Keratinocyte (primary cell): ENCODE measurements at regions not wholly inside any gene's neighbourhood (a gene's known extent, or its start where the extent isn't known, plus 50 kb on each side); places are given as distances from the start of the nearest gene placed in this dataset.
"Not testable (repeated sequence)": the region's sequence is repeated elsewhere in the genome, so short reads cannot be mapped to it uniquely, and the experiment has no call there.

ENCODE experiments used
- DNase-seq: peaks from one replicate; pipeline ENCODE4 v3.0.0-alpha.2; 2011; ENCODE audit warnings: low read depth, missing footprints, low spot score
- FAIRE-seq: peaks from 2 replicates; lab custom pipeline; 2011; peaks lifted over from hg19 to GRCh38; lab: Jason Lieb, UNC
- H2AFZ ChIP-seq: 2 replicates; pipeline ENCODE4 v1.6.0; 2012; ENCODE audit warnings: low read length, control low read depth, inconsistent platforms; ENCODE audit not compliant: control insufficient read depth
- H3K27ac ChIP-seq: 2 replicates; pipeline ENCODE4 v1.5.1; 2011; ENCODE audit warnings: low read length; ENCODE audit not compliant: control insufficient read depth, insufficient read depth
- H3K27me3 ChIP-seq: 3 replicates; pipeline ENCODE4 v1.6.0; 2011; ENCODE audit warnings: low read length; ENCODE audit not compliant: control insufficient read depth, insufficient read depth; ENCODE audit errors: extremely low read depth
- H3K36me3 ChIP-seq, 2 experiments: 2 replicates in 1 of 2; 3 replicates in 1 of 2; pipeline ENCODE4 v1.5.1; 2011; ENCODE audit warnings: low read length in 2 of 2, mild to moderate bottlenecking in 1 of 2; ENCODE audit not compliant: control insufficient read depth in 2 of 2, insufficient read depth in 2 of 2; ENCODE audit errors: extremely low read depth in 1 of 2
- H3K4me1 ChIP-seq: 3 replicates; pipeline ENCODE4 v1.5.1; 2011; ENCODE audit warnings: low read length; ENCODE audit not compliant: control insufficient read depth, insufficient read depth; ENCODE audit errors: extremely low read depth
- H3K4me2 ChIP-seq: 3 replicates; pipeline ENCODE4 v1.6.0; 2011; ENCODE audit warnings: low read depth, low read length; ENCODE audit not compliant: control insufficient read depth, insufficient read depth; ENCODE audit errors: extremely low read depth
- H3K4me3 ChIP-seq, 3 experiments: fragments of 200-600 bp in 1 of 3; sonication (generic) in 1 of 3; 2 replicates in 2 of 3; 3 replicates in 1 of 3; pipeline ENCODE4 v1.5.1; 2011 to 2016; ENCODE audit warnings: low read length in 3 of 3, mild to moderate bottlenecking in 3 of 3, control low read depth in 2 of 3, inconsistent platforms in 1 of 3, low read depth in 1 of 3, mixed read lengths in 1 of 3, mixed run types in 1 of 3, moderate library complexity in 1 of 3; ENCODE audit not compliant: control insufficient read depth in 2 of 3, insufficient read depth in 2 of 3; ENCODE audit errors: extremely low read depth in 1 of 3
- H3K79me2 ChIP-seq: 2 replicates; pipeline ENCODE4 v1.6.0; 2012; ENCODE audit warnings: low read length; ENCODE audit not compliant: control insufficient read depth, insufficient read depth
- H3K9ac ChIP-seq: 3 replicates; pipeline ENCODE4 v1.6.0; 2011; ENCODE audit warnings: low read length; ENCODE audit not compliant: control insufficient read depth, insufficient read depth; ENCODE audit errors: extremely low read depth
- H3K9me1 ChIP-seq: 3 replicates; pipeline ENCODE4 v1.6.0; 2011; ENCODE audit warnings: low read length; ENCODE audit not compliant: control insufficient read depth, insufficient read depth; ENCODE audit errors: extremely low read depth
- H3K9me3 ChIP-seq: 2 replicates; pipeline ENCODE4 v1.5.1; 2012; ENCODE audit warnings: low read depth, low read length; ENCODE audit not compliant: control insufficient read depth
- H4K20me1 ChIP-seq: 3 replicates; pipeline ENCODE4 v1.6.0; 2011; ENCODE audit warnings: low read length; ENCODE audit not compliant: control insufficient read depth, insufficient read depth; ENCODE audit errors: extremely low read depth
- EZH2 ChIP-seq: IDR thresholded peaks from one replicate; pipeline ENCODE4 v1.6.1; 2012; ENCODE audit warnings: inconsistent platforms, mild to moderate bottlenecking, low read length, moderate library complexity
- dilution Hi-C: fragments of 300-500 bp; cut with MboI; formaldehyde crosslinking; loops from one replicate; pipeline ENCODE4 v1.7.0; 2020; ENCODE audit warnings: low sequenced_read_pairs; ENCODE audit not compliant: extremely low pct_ligation_motif_present
- TF ChIP-seq, protein P1 (sequence below), 3 experiments: IDR thresholded peaks in 1 of 3; conservative IDR thresholded peaks in 1 of 3; optimal IDR thresholded peaks in 1 of 3; 2 replicates in 2 of 3; 3 replicates in 1 of 3; pipeline versions ENCODE3 to v1.5.1; 2011; ENCODE audit warnings: low read length in 3 of 3, mild to moderate bottlenecking in 3 of 3, moderate library complexity in 2 of 3, control low read depth in 1 of 3, inconsistent platforms in 1 of 3; ENCODE audit not compliant: insufficient read depth in 2 of 3; ENCODE audit errors: extremely low read depth in 1 of 3

DNA sequence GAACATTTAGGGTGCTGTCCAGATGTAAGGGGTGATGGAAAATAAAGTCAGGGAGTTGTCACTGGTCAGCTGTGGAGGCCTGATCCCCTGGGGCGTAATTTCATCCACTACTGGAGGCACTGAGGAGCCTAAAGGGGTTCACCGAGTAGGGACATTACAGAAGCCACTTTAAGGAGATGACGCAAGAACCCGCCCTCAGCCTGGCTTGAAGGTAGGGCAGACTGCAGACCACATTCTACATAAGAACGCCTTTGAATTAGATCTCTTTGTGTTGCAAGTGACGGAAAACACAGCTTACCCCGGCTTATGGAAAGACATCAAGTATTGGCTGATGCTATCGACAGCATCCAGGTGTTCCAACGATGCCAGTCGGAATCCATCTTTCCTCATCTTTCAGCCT is 462.7 kb upstream of the CDH4 start:
- H3K27me3 ChIP-seq: peaks cover 4% of the 10 kb centered on the region
- no peak for TF ChIP-seq EZH2
- TF ChIP-seq, protein P1, sequence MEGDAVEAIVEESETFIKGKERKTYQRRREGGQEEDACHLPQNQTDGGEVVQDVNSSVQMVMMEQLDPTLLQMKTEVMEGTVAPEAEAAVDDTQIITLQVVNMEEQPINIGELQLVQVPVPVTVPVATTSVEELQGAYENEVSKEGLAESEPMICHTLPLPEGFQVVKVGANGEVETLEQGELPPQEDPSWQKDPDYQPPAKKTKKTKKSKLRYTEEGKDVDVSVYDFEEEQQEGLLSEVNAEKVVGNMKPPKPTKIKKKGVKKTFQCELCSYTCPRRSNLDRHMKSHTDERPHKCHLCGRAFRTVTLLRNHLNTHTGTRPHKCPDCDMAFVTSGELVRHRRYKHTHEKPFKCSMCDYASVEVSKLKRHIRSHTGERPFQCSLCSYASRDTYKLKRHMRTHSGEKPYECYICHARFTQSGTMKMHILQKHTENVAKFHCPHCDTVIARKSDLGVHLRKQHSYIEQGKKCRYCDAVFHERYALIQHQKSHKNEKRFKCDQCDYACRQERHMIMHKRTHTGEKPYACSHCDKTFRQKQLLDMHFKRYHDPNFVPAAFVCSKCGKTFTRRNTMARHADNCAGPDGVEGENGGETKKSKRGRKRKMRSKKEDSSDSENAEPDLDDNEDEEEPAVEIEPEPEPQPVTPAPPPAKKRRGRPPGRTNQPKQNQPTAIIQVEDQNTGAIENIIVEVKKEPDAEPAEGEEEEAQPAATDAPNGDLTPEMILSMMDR (optimal IDR thresholded peaks at IDR 0.05 in 1 of 3, IDR thresholded peaks at IDR 0.05 in 1 of 3, conservative IDR thresholded peaks at IDR 0.05 in 1 of 3; ENCODE audit: extremely low read depth in 1 of 3, insufficient read depth in 2 of 3, low read length in 3 of 3): no peak
- no peaks in the 10 kb centered on the region for H3K79me2 ChIP-seq
- H3K36me3 ChIP-seq: no peaks in the 10 kb centered on the region
- no peak overlapping the region for H3K4me3 ChIP-seq
- dilution Hi-C loops: no loop called here
- no peaks in the 10 kb centered on the region for H3K4me1 ChIP-seq
- H3K27ac ChIP-seq: no peak overlapping the region
- H3K9me1 ChIP-seq: no peaks in the 10 kb centered on the region
- no peak overlapping the region for H3K9ac ChIP-seq
- FAIRE-seq (no peak), DNase-seq (no peak)
- H2AFZ ChIP-seq: no peak overlapping the region
- no peaks in the 10 kb centered on the region for H3K9me3 ChIP-seq
- no peak overlapping the region for H3K4me2 ChIP-seq
- no peaks in the 10 kb centered on the region for H4K20me1 ChIP-seq

DNA sequence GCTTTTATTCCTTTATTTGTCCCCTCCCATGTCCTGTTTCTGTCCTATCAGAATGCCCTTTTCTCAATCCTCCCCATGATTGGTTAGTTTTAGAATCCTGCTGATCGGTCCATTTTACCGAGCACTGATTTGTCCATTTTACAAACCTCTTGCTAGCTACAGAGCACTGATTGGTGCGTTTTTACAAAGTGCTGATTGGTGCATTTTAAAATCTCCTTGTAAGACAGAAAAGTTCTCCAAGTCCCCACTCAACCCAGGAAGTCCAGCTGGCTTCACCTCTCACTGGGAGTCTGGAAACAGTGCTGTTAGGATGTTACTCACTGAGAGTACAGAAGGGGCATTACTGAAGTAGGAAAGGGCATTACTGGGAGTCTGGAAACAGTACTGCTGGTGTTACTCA is 461.7 kb upstream of the CDH4 start:
- H3K27me3 ChIP-seq, H3K9me1 ChIP-seq, H3K36me3 ChIP-seq, H4K20me1 ChIP-seq, H3K4me2 ChIP-seq, H3K4me3 ChIP-seq, H2AFZ ChIP-seq, DNase-seq, H3K79me2 ChIP-seq, FAIRE-seq, H3K9ac ChIP-seq, H3K27ac ChIP-seq, dilution Hi-C loops, H3K9me3 ChIP-seq, H3K4me1 ChIP-seq: not testable (repeated sequence)

DNA sequence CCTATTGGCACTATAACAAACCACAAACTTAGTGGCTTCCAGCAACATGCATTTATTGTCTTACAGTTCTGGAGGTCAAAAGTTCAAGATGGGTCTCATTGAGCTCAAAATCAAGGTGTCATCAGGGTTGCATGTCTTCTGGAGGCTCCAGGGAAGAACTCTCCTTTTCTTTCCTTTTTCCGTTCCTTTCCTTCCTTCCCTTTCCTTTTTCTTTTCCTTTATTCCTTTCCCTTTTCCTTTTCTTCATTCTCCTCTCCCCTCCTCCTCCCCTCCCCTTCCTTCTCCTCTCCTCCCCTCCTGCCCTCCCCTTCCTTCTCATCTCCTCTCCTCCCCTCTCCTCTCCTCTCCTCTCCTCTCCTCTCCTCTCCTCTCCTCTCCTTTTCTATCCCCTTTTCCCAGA is 460.2 kb upstream of the CDH4 start:
- Histone ChIP-seq H3K27me3 (peaks cover 4% of the 10 kb centered on the region), H3K4me2 (no peak overlapping the region), H3K79me2 (no peaks in the 10 kb centered on the region), H3K27ac (no peak overlapping the region), H4K20me1 (no peaks in the 10 kb centered on the region), H2AFZ (no peak overlapping the region), H3K9ac (no peak overlapping the region), H3K4me1 (no peaks in the 10 kb centered on the region), H3K36me3 (no peaks in the 10 kb centered on the region), H3K9me3 (no peaks in the 10 kb centered on the region), H3K4me3 (no peak overlapping the region), H3K9me1 (no peaks in the 10 kb centered on the region)
- DNase-seq (no peak), FAIRE-seq (no peak)
- TF ChIP-seq, protein P1 (optimal IDR thresholded peaks at IDR 0.05 in 1 of 3, IDR thresholded peaks at IDR 0.05 in 1 of 3, conservative IDR thresholded peaks at IDR 0.05 in 1 of 3; ENCODE audit: extremely low read depth in 1 of 3, insufficient read depth in 2 of 3, low read length in 3 of 3): no peak
- TF ChIP-seq EZH2: no peak
- dilution Hi-C loops: no loop called here
